RWPE1 (cell line): ENCODE measurements at regions not wholly inside any gene's neighbourhood (a gene's known extent, or its start where the extent isn't known, plus 50 kb on each side); places are given as distances from the start of the nearest gene placed in this dataset.
"Not testable (repeated sequence)": the region's sequence is repeated elsewhere in the genome, so short reads cannot be mapped to it uniquely, and the experiment has no call there.

ENCODE experiments used
- CTCF ChIA-PET: fragments of 350-600 bp; sonication (Branson Sonifier 250); formaldehyde crosslinking; extraction: SDS; loops from one replicate; lab custom pipeline; 2021; lab: Yijun Ruan, JAX
- POLR2A ChIA-PET: fragments of 400-600 bp; formaldehyde crosslinking; extraction: SDS; loops from one replicate; lab custom pipeline; 2020; ENCODE audit warnings: antibody characterized with exemption; ENCODE audit not compliant: low non-redundant PET; lab: Yijun Ruan, JAX
- DNase-seq: peaks from one replicate; pipeline ENCODE4 v3.0.0; 2012; ENCODE audit warnings: low spot score
- H3K27ac ChIP-seq: fragments of 450-650 bp; 2 replicates; pipeline ENCODE4 v1.5.1; 2017
- TF ChIP-seq, protein P1 (sequence below): fragments of 450-650 bp; conservative IDR thresholded peaks from 2 replicates; pipeline ENCODE4 v1.5.1; 2017; ENCODE audit warnings: low read depth, mild to moderate bottlenecking

DNA sequence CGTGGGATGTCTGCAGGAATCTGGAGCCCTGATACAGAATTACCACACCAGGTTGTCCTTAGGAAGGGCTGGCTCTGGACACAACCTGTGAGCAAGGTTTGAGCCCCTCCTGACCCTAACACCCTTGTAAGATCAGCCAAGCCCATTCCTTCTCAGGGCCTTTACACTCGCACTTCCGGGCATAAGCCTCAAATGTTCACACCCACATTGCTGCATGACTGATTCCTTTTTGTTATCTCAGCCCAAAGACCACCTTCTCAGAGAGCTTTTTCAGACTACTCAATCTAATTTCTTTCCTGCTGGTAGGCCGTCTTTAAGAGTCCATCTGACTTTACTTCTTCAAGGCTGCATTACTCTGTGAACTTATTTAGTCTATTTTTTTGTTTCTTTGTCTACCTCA, 464.0 kb upstream of the SPRED2 start:
- CTCF ChIA-PET = no interaction called here

DNA sequence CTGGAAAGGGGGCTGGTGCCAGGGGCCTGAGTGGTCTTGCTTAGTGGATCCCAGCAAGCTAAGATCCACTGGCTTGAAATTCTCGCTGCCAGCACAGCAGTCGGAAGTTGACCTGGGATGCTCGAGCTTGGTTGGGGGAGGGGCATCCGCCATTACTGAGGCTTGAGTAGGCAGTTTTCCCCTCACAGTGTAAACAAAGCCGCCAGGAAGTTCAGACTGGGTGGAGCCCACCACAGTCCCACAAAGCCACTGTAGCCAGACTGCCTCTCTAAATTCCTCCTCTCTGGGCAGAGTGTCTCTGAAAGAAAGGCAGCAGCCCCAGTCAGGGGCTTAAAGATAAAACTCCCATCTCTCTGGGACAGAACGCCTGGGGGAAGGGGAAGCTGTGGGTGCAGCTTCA, 457.7 kb upstream of the SPRED2 start:
- POLR2A ChIA-PET, H3K27ac ChIP-seq, DNase-seq, CTCF ChIA-PET: not testable (repeated sequence)

More for the DNA sequence above, 464.0 kb upstream of the SPRED2 start:
- TF ChIP-seq, protein P1, sequence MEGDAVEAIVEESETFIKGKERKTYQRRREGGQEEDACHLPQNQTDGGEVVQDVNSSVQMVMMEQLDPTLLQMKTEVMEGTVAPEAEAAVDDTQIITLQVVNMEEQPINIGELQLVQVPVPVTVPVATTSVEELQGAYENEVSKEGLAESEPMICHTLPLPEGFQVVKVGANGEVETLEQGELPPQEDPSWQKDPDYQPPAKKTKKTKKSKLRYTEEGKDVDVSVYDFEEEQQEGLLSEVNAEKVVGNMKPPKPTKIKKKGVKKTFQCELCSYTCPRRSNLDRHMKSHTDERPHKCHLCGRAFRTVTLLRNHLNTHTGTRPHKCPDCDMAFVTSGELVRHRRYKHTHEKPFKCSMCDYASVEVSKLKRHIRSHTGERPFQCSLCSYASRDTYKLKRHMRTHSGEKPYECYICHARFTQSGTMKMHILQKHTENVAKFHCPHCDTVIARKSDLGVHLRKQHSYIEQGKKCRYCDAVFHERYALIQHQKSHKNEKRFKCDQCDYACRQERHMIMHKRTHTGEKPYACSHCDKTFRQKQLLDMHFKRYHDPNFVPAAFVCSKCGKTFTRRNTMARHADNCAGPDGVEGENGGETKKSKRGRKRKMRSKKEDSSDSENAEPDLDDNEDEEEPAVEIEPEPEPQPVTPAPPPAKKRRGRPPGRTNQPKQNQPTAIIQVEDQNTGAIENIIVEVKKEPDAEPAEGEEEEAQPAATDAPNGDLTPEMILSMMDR = no peak
- H3K27ac ChIP-seq = no peak overlapping the region
- no peak for DNase-seq
- POLR2A ChIA-PET = no interaction called here

DNA sequence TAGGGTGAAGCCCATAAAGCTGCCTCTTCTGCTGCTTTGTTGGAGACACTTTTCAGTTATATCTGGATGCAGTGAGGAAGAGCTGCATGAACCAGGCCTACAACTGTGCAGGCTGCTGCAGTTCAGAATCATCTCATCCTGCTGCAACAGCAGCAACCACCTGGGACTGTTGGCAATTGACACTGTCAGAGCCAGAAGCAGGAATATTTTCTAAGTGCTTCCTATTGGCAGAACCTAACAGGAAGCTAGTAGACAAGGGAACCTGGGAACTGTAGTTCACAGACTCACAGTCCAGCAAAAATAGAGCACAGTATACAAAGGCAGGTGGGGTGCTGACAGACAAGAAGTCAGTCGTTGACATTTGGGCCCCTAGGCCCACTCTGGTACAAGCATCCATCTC, 452.9 kb upstream of the SPRED2 start:
- POLR2A ChIA-PET = no interaction called here

DNA sequence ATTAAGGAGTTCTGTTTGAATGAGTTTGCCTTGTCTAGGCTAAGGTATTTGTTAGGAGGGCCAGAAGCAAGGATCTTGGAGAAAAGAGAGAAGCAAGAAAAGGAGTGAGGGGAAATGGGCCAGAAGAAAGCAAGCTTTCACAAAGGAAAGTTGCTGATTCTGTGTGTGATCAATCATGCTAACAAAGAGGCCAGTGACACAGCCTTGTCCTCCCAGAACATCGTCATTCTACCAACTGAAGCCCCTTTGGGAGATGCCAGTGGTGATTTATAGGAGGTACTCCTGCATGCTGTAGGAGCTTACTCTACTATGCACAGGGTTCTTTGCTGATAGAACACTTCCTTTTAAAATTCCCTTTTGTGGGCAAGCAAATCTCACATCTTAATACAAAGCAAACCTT, 449.2 kb upstream of the SPRED2 start:
- CTCF ChIA-PET = interaction anchor here (0.5 to 0.6 kb wide), 2 partner anchors 109 to 344 kb away, joined by 4 to 6 read pairs; no protein-coding TSS in a partner anchor
- TF ChIP-seq, protein P1 = no peak
- DNase-seq = no peak
- POLR2A ChIA-PET = no interaction called here
- no peak overlapping the region for H3K27ac ChIP-seq

More for the DNA sequence above, 452.9 kb upstream of the SPRED2 start:
- no peak for DNase-seq
- no peak overlapping the region for H3K27ac ChIP-seq
- CTCF ChIA-PET = no interaction called here
- TF ChIP-seq, protein P1 = no peak

DNA sequence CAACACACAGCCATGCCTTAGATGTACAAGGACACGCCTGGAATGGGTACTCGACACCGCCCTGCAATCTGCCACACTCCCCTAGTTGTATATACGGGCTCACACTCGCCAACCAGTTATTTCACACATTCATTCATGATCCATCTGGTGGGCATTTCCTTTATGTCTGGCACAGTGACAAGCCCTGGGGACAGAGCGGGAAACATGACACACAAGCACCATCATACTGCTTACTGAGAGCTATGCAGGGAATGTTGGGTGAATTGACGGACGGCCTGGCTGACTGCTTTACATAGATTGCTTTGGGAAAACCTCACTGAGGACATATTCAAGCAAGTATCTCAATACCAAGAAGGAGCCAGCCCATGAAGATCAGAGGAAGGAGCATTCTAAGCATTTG, 448.0 kb upstream of the SPRED2 start:
- TF ChIP-seq, protein P1 = no peak
- CTCF ChIA-PET = no interaction called here
- POLR2A ChIA-PET = no interaction called here

DNA sequence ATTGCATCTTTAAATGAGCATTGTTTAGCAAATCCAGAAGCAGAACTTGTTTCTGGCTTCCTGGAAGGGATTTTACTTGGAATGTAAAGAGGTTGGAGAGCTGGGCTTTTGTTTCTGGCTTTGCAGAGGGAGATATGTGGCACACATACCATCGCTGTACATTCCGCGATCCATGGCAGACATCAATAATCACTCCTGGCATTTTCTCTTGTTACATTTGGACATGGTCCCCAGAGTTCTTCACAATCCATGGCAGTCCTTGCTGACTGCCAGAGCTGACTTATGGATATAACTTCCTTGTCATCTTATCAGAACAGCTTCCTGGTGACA, 445.6 kb upstream of the SPRED2 start:
- POLR2A ChIA-PET = no interaction called here
- CTCF ChIA-PET = interaction anchor here (0.7 kb wide), 1 partner anchor 52 kb away, joined by 3 read pairs; no protein-coding TSS in a partner anchor
- TF ChIP-seq, protein P1 = no peak
- no peak for DNase-seq
- H3K27ac ChIP-seq = no peak overlapping the region

More for the DNA sequence above, 448.0 kb upstream of the SPRED2 start:
- peak; percentile 4 for DNase-seq
- H3K27ac ChIP-seq = no peak overlapping the region

DNA sequence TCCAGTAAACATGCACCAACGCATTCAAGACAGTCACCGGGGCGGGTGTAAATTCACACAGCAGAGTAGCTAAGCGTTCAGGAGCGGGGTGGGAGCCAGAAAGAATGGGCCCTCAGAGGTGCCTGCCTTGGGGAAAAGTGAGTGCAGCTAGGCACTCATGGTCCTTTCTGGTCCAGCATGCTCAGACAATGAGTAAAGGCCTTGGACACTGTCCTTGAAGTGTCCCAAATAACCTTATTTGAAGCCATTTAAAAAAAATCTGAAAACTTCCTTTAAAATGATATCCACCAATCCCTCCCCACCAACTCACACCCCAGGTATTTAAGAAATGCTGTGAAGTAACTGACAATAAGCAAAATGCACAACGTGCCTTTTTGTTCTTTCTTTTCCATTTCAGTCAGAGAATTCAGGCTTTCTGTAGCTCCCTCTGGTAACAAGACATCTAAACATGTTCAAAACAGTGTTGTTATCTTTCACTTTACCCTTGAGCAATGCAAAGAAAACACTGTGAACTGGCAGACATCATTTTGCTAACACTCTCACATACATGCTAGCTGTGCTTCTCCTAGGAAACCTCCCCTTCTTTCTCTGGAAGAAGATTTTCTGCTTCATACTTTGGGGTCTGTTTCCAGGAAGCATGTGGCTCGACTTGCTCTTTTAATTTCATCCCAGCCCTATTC, 445.1 kb upstream of the SPRED2 start:
- TF ChIP-seq, protein P1 = no peak
- no peak for DNase-seq
- CTCF ChIA-PET = interaction anchor here (0.7 kb wide), 1 partner anchor 53 kb away, joined by 3 read pairs; no protein-coding TSS in a partner anchor
- no peak overlapping the region for H3K27ac ChIP-seq
- POLR2A ChIA-PET = no interaction called here
